ENCODE measurements at regions not wholly inside any gene's neighbourhood (a gene's known extent, or its start where the extent isn't known, plus 50 kb on each side); places are given as distances from the start of the nearest gene placed in this dataset.
"Not testable (repeated sequence)": the region's sequence is repeated elsewhere in the genome, so short reads cannot be mapped to it uniquely, and the experiment has no call there.

GRCh38 chr6:2611092-2611491 lies 139.6 kb downstream of the MYLK4 start:
- DNase-seq (ENCODE audit: low read depth), result no peak

GRCh38 chr6:2608503-2608902 lies 142.2 kb downstream of the MYLK4 start:
- DNase-seq (ENCODE audit: low read depth), result no peak

GRCh38 chr6:2600363-2600762 lies 150.4 kb downstream of the MYLK4 start:
- no peak for DNase-seq (ENCODE audit: low read depth)

GRCh38 chr6:2599817-2600216 lies 150.9 kb downstream of the MYLK4 start:
- no peak for DNase-seq (ENCODE audit: low read depth)

GRCh38 chr6:2598867-2599266 lies 151.9 kb downstream of the MYLK4 start:
- no peak for DNase-seq (ENCODE audit: low read depth)

GRCh38 chr6:2597991-2598390 lies 152.7 kb downstream of the MYLK4 start:
- DNase-seq (ENCODE audit: low read depth), result no peak

GRCh38 chr6:2597457-2597856 lies 153.3 kb downstream of the MYLK4 start:
- DNase-seq (ENCODE audit: low read depth), result not testable (repeated sequence)

GRCh38 chr6:2596222-2596621 lies 154.5 kb downstream of the MYLK4 start:
- DNase-seq (ENCODE audit: low read depth), result no peak

GRCh38 chr6:2594868-2595267 lies 155.9 kb downstream of the MYLK4 start:
- DNase-seq (ENCODE audit: low read depth), result no peak

GRCh38 chr6:2593167-2593566 lies 157.6 kb downstream of the MYLK4 start:
- no peak for DNase-seq (ENCODE audit: low read depth)

GRCh38 chr6:2589171-2589661 lies 161.5 kb downstream of the MYLK4 start:
- no peak for DNase-seq (ENCODE audit: low read depth)

GRCh38 chr6:2583459-2583858 lies 167.3 kb downstream of the MYLK4 start:
- no peak for DNase-seq (ENCODE audit: low read depth)

GRCh38 chr6:2582268-2582667 lies 168.5 kb downstream of the MYLK4 start:
- DNase-seq (ENCODE audit: low read depth), result no peak

GRCh38 chr6:2581611-2582010 lies 169.1 kb downstream of the MYLK4 start:
- no peak for DNase-seq (ENCODE audit: low read depth)

- DNase-seq (ENCODE audit: low read depth), result no peak
These were observed 169.7 kb downstream of the MYLK4 start for GRCh38 chr6:2581011-2581410.

- DNase-seq (ENCODE audit: low read depth), result no peak
These were observed 170.7 kb downstream of the MYLK4 start for GRCh38 chr6:2579804-2580570.

GRCh38 chr6:2579241-2579761 lies 171.4 kb downstream of the MYLK4 start:
- DNase-seq (ENCODE audit: low read depth), result no peak

- peak; percentile 6 for DNase-seq (ENCODE audit: low read depth)
These were observed 172.0 kb downstream of the MYLK4 start for GRCh38 chr6:2578767-2579166.

- no peak for DNase-seq (ENCODE audit: low read depth)
These were observed 174.2 kb downstream of the MYLK4 start for GRCh38 chr6:2576499-2576898.

- DNase-seq (ENCODE audit: low read depth), result no peak
These were observed 175.5 kb downstream of the MYLK4 start for GRCh38 chr6:2575236-2575635.

- not testable (repeated sequence) for DNase-seq (ENCODE audit: low read depth)
These were observed 181.3 kb downstream of the MYLK4 start for GRCh38 chr6:2569420-2569819.

- no peak for DNase-seq (ENCODE audit: low read depth)
These were observed 184.7 kb downstream of the MYLK4 start for GRCh38 chr6:2566048-2566447.

- no peak for DNase-seq (ENCODE audit: low read depth)
These were observed 185.2 kb downstream of the MYLK4 start for GRCh38 chr6:2565499-2565898.

GRCh38 chr6:2563635-2564034 lies 187.1 kb downstream of the MYLK4 start:
- no peak for DNase-seq (ENCODE audit: low read depth)
